ENCODE measurements at regions not wholly inside any gene's neighbourhood (a gene's known extent, or its start where the extent isn't known, plus 50 kb on each side); places are given as distances from the start of the nearest gene placed in this dataset.
"Not testable (repeated sequence)": the region's sequence is repeated elsewhere in the genome, so short reads cannot be mapped to it uniquely, and the experiment has no call there.

GRCh38 chr5:145616739-145617138, 218.4 kb downstream of the PRELID2 start:
- H3K4me2 ChIP-seq (ENCODE audit: low read depth, low read length, poor library complexity, severe bottlenecking); H2AFZ ChIP-seq (ENCODE audit: low read length); H3K4me1 ChIP-seq (ENCODE audit: low read length); H3K27ac ChIP-seq (ENCODE audit: low read length); H3K27me3 ChIP-seq (ENCODE audit: low read length); H4K20me1 ChIP-seq (ENCODE audit: insufficient read depth, low read depth, low read length); H3K36me3 ChIP-seq (ENCODE audit: insufficient read depth, low read length); H3K9me3 ChIP-seq (ENCODE audit: low read length); H3K4me3 ChIP-seq (ENCODE audit: low read length); H3K9ac ChIP-seq (ENCODE audit: low read length); H3K9me2 ChIP-seq (replicated peaks; ENCODE audit: insufficient read depth, low read length); H3K79me2 ChIP-seq (ENCODE audit: low read length); DNase-seq: not testable (repeated sequence)

GRCh38 chr5:145598983-145599382, 236.2 kb downstream of the PRELID2 start:
- H3K9ac ChIP-seq (ENCODE audit: low read length): no peak overlapping the region
- no peak overlapping the region for H3K27ac ChIP-seq (ENCODE audit: low read length)
- H3K27me3 ChIP-seq (ENCODE audit: low read length): no peaks in the 10 kb centered on the region
- no peaks in the 10 kb centered on the region for H3K79me2 ChIP-seq (ENCODE audit: low read length)
- no peak overlapping the region for H3K4me2 ChIP-seq (ENCODE audit: low read depth, low read length, poor library complexity, severe bottlenecking)
- no peaks in the 10 kb centered on the region for H3K36me3 ChIP-seq (ENCODE audit: insufficient read depth, low read length)
- no peak for DNase-seq
- no peak overlapping the region for H2AFZ ChIP-seq (ENCODE audit: low read length)
- no peaks in the 10 kb centered on the region for H3K4me1 ChIP-seq (ENCODE audit: low read length)
- no peak overlapping the region for H3K4me3 ChIP-seq (ENCODE audit: low read length)
- H4K20me1 ChIP-seq (ENCODE audit: insufficient read depth, low read depth, low read length): no peaks in the 10 kb centered on the region
- no peaks in the 10 kb centered on the region for H3K9me2 ChIP-seq (replicated peaks; ENCODE audit: insufficient read depth, low read length)
- H3K9me3 ChIP-seq (ENCODE audit: low read length): no peaks in the 10 kb centered on the region

- H3K27me3 ChIP-seq (ENCODE audit: low read length): no peaks in the 10 kb centered on the region
- H4K20me1 ChIP-seq (ENCODE audit: insufficient read depth, low read depth, low read length): no peaks in the 10 kb centered on the region
- no peaks in the 10 kb centered on the region for H3K36me3 ChIP-seq (ENCODE audit: insufficient read depth, low read length)
- H3K4me2 ChIP-seq (ENCODE audit: low read depth, low read length, poor library complexity, severe bottlenecking): no peak overlapping the region
- no peaks in the 10 kb centered on the region for H3K79me2 ChIP-seq (ENCODE audit: low read length)
- DNase-seq: no peak
- no peaks in the 10 kb centered on the region for H3K9me2 ChIP-seq (replicated peaks; ENCODE audit: insufficient read depth, low read length)
- no peak overlapping the region for H3K4me3 ChIP-seq (ENCODE audit: low read length)
- no peaks in the 10 kb centered on the region for H3K4me1 ChIP-seq (ENCODE audit: low read length)
- no peak overlapping the region for H2AFZ ChIP-seq (ENCODE audit: low read length)
- no peak overlapping the region for H3K9ac ChIP-seq (ENCODE audit: low read length)
- no peak overlapping the region for H3K27ac ChIP-seq (ENCODE audit: low read length)
- H3K9me3 ChIP-seq (ENCODE audit: low read length): no peaks in the 10 kb centered on the region
Measured at GRCh38 chr5:145598184-145598583, 237.0 kb downstream of the PRELID2 start.

- no peak for DNase-seq
- Histone ChIP-seq H3K4me2 (ENCODE audit: low read depth, low read length, poor library complexity, severe bottlenecking) (no peak overlapping the region), H3K4me1 (ENCODE audit: low read length) (no peaks in the 10 kb centered on the region), H3K79me2 (ENCODE audit: low read length) (no peaks in the 10 kb centered on the region), H2AFZ (ENCODE audit: low read length) (no peak overlapping the region), H3K27ac (ENCODE audit: low read length) (no peak overlapping the region), H3K4me3 (ENCODE audit: low read length) (no peak overlapping the region), H4K20me1 (ENCODE audit: insufficient read depth, low read depth, low read length) (no peaks in the 10 kb centered on the region), H3K9me3 (ENCODE audit: low read length) (no peaks in the 10 kb centered on the region), H3K9me2 (replicated peaks; ENCODE audit: insufficient read depth, low read length) (no peaks in the 10 kb centered on the region), H3K36me3 (ENCODE audit: insufficient read depth, low read length) (no peaks in the 10 kb centered on the region), H3K9ac (ENCODE audit: low read length) (no peak overlapping the region), H3K27me3 (ENCODE audit: low read length) (no peaks in the 10 kb centered on the region)
Measured at GRCh38 chr5:145591578-145591977, 243.6 kb downstream of the PRELID2 start.

GRCh38 chr5:145589063-145589462, 246.1 kb downstream of the PRELID2 start:
- Histone ChIP-seq H3K4me1 (ENCODE audit: low read length) (no peaks in the 10 kb centered on the region), H3K9me2 (replicated peaks; ENCODE audit: insufficient read depth, low read length) (no peaks in the 10 kb centered on the region), H2AFZ (ENCODE audit: low read length) (no peak overlapping the region), H3K27me3 (ENCODE audit: low read length) (no peaks in the 10 kb centered on the region), H4K20me1 (ENCODE audit: insufficient read depth, low read depth, low read length) (no peaks in the 10 kb centered on the region), H3K27ac (ENCODE audit: low read length) (no peak overlapping the region), H3K79me2 (ENCODE audit: low read length) (no peaks in the 10 kb centered on the region), H3K4me2 (ENCODE audit: low read depth, low read length, poor library complexity, severe bottlenecking) (no peak overlapping the region), H3K9ac (ENCODE audit: low read length) (no peak overlapping the region), H3K36me3 (ENCODE audit: insufficient read depth, low read length) (no peaks in the 10 kb centered on the region), H3K9me3 (ENCODE audit: low read length) (no peaks in the 10 kb centered on the region), H3K4me3 (ENCODE audit: low read length) (no peak overlapping the region)
- no peak for DNase-seq

GRCh38 chr5:145588558-145588957, 246.6 kb downstream of the PRELID2 start:
- H4K20me1 ChIP-seq (ENCODE audit: insufficient read depth, low read depth, low read length): no peaks in the 10 kb centered on the region
- no peak overlapping the region for H3K4me3 ChIP-seq (ENCODE audit: low read length)
- H3K36me3 ChIP-seq (ENCODE audit: insufficient read depth, low read length): no peaks in the 10 kb centered on the region
- no peak overlapping the region for H3K27ac ChIP-seq (ENCODE audit: low read length)
- H2AFZ ChIP-seq (ENCODE audit: low read length): no peak overlapping the region
- no peaks in the 10 kb centered on the region for H3K79me2 ChIP-seq (ENCODE audit: low read length)
- H3K27me3 ChIP-seq (ENCODE audit: low read length): no peaks in the 10 kb centered on the region
- no peaks in the 10 kb centered on the region for H3K4me1 ChIP-seq (ENCODE audit: low read length)
- H3K9ac ChIP-seq (ENCODE audit: low read length): no peak overlapping the region
- no peak for DNase-seq
- H3K9me2 ChIP-seq (replicated peaks; ENCODE audit: insufficient read depth, low read length): no peaks in the 10 kb centered on the region
- no peaks in the 10 kb centered on the region for H3K9me3 ChIP-seq (ENCODE audit: low read length)
- no peak overlapping the region for H3K4me2 ChIP-seq (ENCODE audit: low read depth, low read length, poor library complexity, severe bottlenecking)

- Histone ChIP-seq H4K20me1 (ENCODE audit: insufficient read depth, low read depth, low read length) (no peaks in the 10 kb centered on the region), H3K9me3 (ENCODE audit: low read length) (no peaks in the 10 kb centered on the region), H3K79me2 (ENCODE audit: low read length) (no peaks in the 10 kb centered on the region), H3K27me3 (ENCODE audit: low read length) (no peaks in the 10 kb centered on the region), H3K4me3 (ENCODE audit: low read length) (no peak overlapping the region), H3K36me3 (ENCODE audit: insufficient read depth, low read length) (no peaks in the 10 kb centered on the region), H3K27ac (ENCODE audit: low read length) (no peak overlapping the region), H3K4me2 (ENCODE audit: low read depth, low read length, poor library complexity, severe bottlenecking) (no peak overlapping the region), H3K4me1 (ENCODE audit: low read length) (no peaks in the 10 kb centered on the region), H3K9me2 (replicated peaks; ENCODE audit: insufficient read depth, low read length) (no peaks in the 10 kb centered on the region), H2AFZ (ENCODE audit: low read length) (no peak overlapping the region), H3K9ac (ENCODE audit: low read length) (no peak overlapping the region)
- no peak for DNase-seq
Measured at GRCh38 chr5:145588113-145588512, 247.0 kb downstream of the PRELID2 start.

- Histone ChIP-seq H3K36me3 (ENCODE audit: insufficient read depth, low read length) (no peaks in the 10 kb centered on the region), H3K27ac (ENCODE audit: low read length) (no peak overlapping the region), H2AFZ (ENCODE audit: low read length) (no peak overlapping the region), H3K4me1 (ENCODE audit: low read length) (no peaks in the 10 kb centered on the region), H3K4me2 (ENCODE audit: low read depth, low read length, poor library complexity, severe bottlenecking) (no peak overlapping the region), H3K9me2 (replicated peaks; ENCODE audit: insufficient read depth, low read length) (no peaks in the 10 kb centered on the region), H3K9ac (ENCODE audit: low read length) (no peak overlapping the region), H4K20me1 (ENCODE audit: insufficient read depth, low read depth, low read length) (no peaks in the 10 kb centered on the region), H3K9me3 (ENCODE audit: low read length) (no peaks in the 10 kb centered on the region), H3K79me2 (ENCODE audit: low read length) (no peaks in the 10 kb centered on the region), H3K27me3 (ENCODE audit: low read length) (no peaks in the 10 kb centered on the region), H3K4me3 (ENCODE audit: low read length) (no peak overlapping the region)
- no peak for DNase-seq
Measured at GRCh38 chr5:145587710-145588109, 247.4 kb downstream of the PRELID2 start.

- Histone ChIP-seq H4K20me1 (ENCODE audit: insufficient read depth, low read depth, low read length) (no peaks in the 10 kb centered on the region), H3K9me3 (ENCODE audit: low read length) (no peaks in the 10 kb centered on the region), H3K9ac (ENCODE audit: low read length) (no peak overlapping the region), H3K4me2 (ENCODE audit: low read depth, low read length, poor library complexity, severe bottlenecking) (no peak overlapping the region), H3K4me3 (ENCODE audit: low read length) (no peak overlapping the region), H3K4me1 (ENCODE audit: low read length) (no peaks in the 10 kb centered on the region), H3K79me2 (ENCODE audit: low read length) (no peaks in the 10 kb centered on the region), H2AFZ (ENCODE audit: low read length) (no peak overlapping the region), H3K27ac (ENCODE audit: low read length) (no peak overlapping the region), H3K27me3 (ENCODE audit: low read length) (no peaks in the 10 kb centered on the region), H3K9me2 (replicated peaks; ENCODE audit: insufficient read depth, low read length) (no peaks in the 10 kb centered on the region), H3K36me3 (ENCODE audit: insufficient read depth, low read length) (no peaks in the 10 kb centered on the region)
- DNase-seq: no peak
Measured at GRCh38 chr5:145587308-145587672, 247.9 kb downstream of the PRELID2 start.
